Neuron (in vitro differentiated cells): ENCODE measurements at regions not wholly inside any gene's neighbourhood (a gene's known extent, or its start where the extent isn't known, plus 50 kb on each side); places are given as distances from the start of the nearest gene placed in this dataset.

Experiments
- H2AFZ ChIP-seq: one replicate; pipeline ENCODE4 v1.6.1; 2013; ENCODE audit warnings: low read depth, mild to moderate bottlenecking, inconsistent platforms, low read length, moderate library complexity
- H3K27me3 ChIP-seq: one replicate; pipeline ENCODE4 v1.6.1; 2013; ENCODE audit warnings: low read length; ENCODE audit not compliant: insufficient read depth
- H3K36me3 ChIP-seq: one replicate; pipeline ENCODE4 v1.6.1; 2013; ENCODE audit warnings: low read length; ENCODE audit not compliant: insufficient read depth
- H3K4me1 ChIP-seq: one replicate; pipeline ENCODE4 v1.6.1; 2013; ENCODE audit warnings: low read length; ENCODE audit not compliant: insufficient read depth
- H3K4me3 ChIP-seq: 2 replicates; pipeline ENCODE4 v1.5.1; 2013; ENCODE audit warnings: mild to moderate bottlenecking, low read length, moderate library complexity
- H3K9me3 ChIP-seq: one replicate; pipeline ENCODE4 v1.6.1; 2013; ENCODE audit warnings: low read length

DNA sequence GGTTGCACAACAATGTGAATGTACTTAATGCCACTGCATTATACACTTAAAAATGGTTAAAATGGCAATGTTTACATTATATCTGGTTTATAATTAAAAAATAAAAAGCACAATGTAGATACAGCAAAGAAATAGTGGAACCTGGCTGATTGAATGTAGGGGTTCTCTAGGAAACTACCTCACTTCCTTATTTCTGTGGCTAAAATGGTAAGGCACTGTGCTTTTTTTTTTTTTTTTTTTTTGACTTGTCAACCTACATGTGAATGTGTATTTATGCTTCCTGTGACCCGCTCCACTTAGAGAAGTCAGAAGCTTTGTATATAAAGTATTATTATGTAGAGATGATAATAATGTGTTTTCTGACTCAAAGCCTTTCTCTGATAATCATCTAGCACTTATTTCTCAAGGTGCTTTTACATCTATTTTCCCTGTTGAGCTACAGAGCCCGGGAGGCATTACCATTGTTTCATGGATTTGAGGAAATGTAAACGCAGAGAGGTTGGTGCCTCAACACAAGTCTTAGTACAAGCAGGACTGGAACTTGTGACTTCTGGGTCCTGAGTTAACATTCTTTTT is 55.0 kb downstream of the SOX4 start:
- H3K9me3 ChIP-seq, result peaks cover 2% of the 10 kb centered on the region
- no peaks in the 10 kb centered on the region for H3K27me3 ChIP-seq
- no peak overlapping the region for H3K4me3 ChIP-seq
- H3K36me3 ChIP-seq, result no peaks in the 10 kb centered on the region
- H2AFZ ChIP-seq, result no peak overlapping the region
- H3K4me1 ChIP-seq, result peaks cover 3% of the 10 kb centered on the region

- H3K9me3 ChIP-seq, result peaks cover 2% of the 10 kb centered on the region
- H2AFZ ChIP-seq, result no peak overlapping the region
- H3K4me3 ChIP-seq, result no peak overlapping the region
Measured at GRCh38 chr6:21653323-21653722, 59.8 kb downstream of the SOX4 start.

DNA sequence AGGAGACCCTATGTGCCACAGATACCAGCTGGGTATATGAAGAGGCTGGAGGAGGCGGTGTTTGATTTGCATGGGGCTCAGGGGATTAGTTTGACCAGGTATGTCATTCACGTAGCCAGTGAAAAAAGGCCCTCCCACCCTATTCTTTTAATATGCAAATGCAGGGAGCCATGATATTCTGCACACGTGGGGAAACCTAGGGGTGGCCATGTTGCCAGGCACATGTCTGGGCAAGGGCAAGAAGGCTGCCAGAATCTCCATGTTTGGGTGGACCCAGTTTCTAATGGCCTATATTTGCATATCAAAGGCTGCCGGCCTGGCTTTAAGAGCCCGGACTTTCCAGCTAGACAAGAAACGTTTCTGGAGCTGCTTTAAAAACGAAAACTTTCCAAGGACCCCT is 60.4 kb downstream of the SOX4 start:
- H3K36me3 ChIP-seq, result no peaks in the 10 kb centered on the region
- H3K27me3 ChIP-seq, result no peaks in the 10 kb centered on the region
- H3K4me1 ChIP-seq, result peaks cover 3% of the 10 kb centered on the region
- H3K9me3 ChIP-seq, result peaks cover 2% of the 10 kb centered on the region
- H2AFZ ChIP-seq, result no peak overlapping the region
- no peak overlapping the region for H3K4me3 ChIP-seq

More at GRCh38 chr6:21653323-21653722, 59.8 kb downstream of the SOX4 start:
- Histone ChIP-seq H3K36me3 (no peaks in the 10 kb centered on the region), H3K4me1 (peaks cover 3% of the 10 kb centered on the region), H3K27me3 (no peaks in the 10 kb centered on the region)

DNA sequence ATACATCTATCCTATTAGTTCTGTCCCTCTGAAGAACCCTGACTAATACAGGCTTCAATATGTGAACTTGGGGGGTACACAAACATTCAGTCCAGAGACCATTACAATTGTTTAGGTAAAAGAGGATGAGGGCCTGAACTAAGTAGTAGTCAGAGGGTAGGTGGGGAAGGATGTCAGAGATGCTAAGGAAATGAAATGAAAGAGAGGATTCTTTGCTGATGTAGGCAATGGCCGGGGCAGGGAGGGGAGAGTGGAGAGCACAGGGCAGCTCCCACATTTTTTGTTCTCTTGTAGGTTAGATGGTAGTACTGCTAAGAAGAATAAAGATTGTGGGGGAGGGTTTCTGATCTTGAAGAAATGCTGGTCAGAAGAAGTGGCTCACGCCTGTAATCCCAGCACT is 60.8 kb downstream of the SOX4 start:
- H3K9me3 ChIP-seq, result peaks cover 2% of the 10 kb centered on the region
- no peaks in the 10 kb centered on the region for H3K27me3 ChIP-seq
- H3K4me3 ChIP-seq, result no peak overlapping the region
- H2AFZ ChIP-seq, result no peak overlapping the region
- no peaks in the 10 kb centered on the region for H3K36me3 ChIP-seq
- H3K4me1 ChIP-seq, result peaks cover 3% of the 10 kb centered on the region

DNA sequence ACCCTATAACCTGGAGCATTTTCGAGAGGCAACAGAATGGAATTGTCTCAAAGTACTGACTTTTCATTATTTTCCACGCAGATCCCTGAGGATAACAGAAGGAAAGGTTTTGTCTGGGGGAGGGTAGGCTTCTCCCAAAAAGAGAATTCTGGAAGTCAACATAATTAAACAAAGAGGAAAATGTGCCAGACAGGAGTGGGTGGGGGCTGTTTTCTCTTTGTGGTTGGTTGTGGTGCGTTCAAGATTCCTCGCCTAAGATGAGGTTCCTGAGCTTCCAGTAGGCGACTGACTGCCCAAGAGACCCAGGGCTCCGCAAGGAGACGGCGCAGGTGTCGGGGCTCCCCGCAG is 70.4 kb downstream of the SOX4 start:
- no peak overlapping the region for H2AFZ ChIP-seq
- H3K36me3 ChIP-seq, result peaks cover 5% of the 10 kb centered on the region
- peak overlapping the region; percentile 98 for H3K4me3 ChIP-seq
- H3K27me3 ChIP-seq, result no peaks in the 10 kb centered on the region
- H3K4me1 ChIP-seq, result peaks cover 9% of the 10 kb centered on the region
- H3K9me3 ChIP-seq, result peaks cover 3% of the 10 kb centered on the region

GRCh38 chr6:21664314-21665109 is 71.0 kb downstream of the SOX4 start:
- H3K4me3 ChIP-seq, result peak overlapping the region; percentile 98
- H3K27me3 ChIP-seq, result no peaks in the 10 kb centered on the region
- H3K36me3 ChIP-seq, result peaks cover 9% of the 10 kb centered on the region
- no peak overlapping the region for H2AFZ ChIP-seq
- H3K4me1 ChIP-seq, result peaks cover 14% of the 10 kb centered on the region
- H3K9me3 ChIP-seq, result peaks cover 3% of the 10 kb centered on the region

GRCh38 chr6:21665110-21665391 is 71.5 kb downstream of the SOX4 start:
- Histone ChIP-seq H3K27me3 (no peaks in the 10 kb centered on the region), H3K36me3 (peaks cover 9% of the 10 kb centered on the region)

DNA sequence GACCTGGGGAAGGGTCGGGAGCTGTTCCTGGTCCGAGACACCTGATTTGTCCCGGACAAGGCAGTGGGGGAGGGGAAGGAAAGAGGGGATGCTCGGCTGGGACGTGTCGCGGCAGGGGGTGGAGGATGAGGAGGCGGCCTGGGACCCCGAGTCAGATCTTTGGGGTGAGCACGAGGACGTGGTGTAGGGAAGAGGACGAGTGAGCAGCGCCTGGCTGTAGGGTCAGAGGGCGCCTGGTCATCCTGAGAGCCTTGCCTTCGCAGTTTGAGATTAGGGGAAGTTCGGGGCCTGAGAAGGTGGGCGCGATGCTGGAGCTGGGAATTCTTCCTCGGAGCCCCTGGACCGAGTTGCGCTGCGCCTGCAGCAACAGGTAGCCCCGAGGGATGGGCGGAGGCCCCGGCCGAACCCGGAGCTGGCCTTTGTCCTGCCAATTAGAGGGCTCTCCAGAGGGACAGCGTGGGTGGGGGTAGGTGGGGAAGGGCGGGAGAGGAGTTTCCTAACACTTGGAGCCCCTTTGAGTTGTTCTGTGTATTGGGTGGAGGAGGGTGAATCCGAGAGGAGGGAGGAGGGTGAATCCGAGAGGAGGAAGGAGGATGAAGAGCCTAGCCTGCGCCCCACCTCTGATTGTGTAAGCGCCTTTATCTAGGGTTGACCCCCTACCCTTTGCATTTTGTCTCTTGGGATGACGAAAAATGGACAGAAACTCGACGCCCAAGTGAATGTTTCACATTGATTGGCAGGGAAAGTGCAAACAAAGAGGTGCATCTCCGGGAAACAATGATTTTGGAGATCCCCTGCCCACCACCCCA is 72.0 kb downstream of the SOX4 start:
- peak overlapping the region; percentile 98 for H3K4me3 ChIP-seq

More at GRCh38 chr6:21665110-21665391, 71.5 kb downstream of the SOX4 start:
- H3K4me3 ChIP-seq, result peak overlapping the region; percentile 98
- H3K4me1 ChIP-seq, result peaks cover 16% of the 10 kb centered on the region
- peaks cover 3% of the 10 kb centered on the region for H3K9me3 ChIP-seq
- H2AFZ ChIP-seq, result no peak overlapping the region

DNA sequence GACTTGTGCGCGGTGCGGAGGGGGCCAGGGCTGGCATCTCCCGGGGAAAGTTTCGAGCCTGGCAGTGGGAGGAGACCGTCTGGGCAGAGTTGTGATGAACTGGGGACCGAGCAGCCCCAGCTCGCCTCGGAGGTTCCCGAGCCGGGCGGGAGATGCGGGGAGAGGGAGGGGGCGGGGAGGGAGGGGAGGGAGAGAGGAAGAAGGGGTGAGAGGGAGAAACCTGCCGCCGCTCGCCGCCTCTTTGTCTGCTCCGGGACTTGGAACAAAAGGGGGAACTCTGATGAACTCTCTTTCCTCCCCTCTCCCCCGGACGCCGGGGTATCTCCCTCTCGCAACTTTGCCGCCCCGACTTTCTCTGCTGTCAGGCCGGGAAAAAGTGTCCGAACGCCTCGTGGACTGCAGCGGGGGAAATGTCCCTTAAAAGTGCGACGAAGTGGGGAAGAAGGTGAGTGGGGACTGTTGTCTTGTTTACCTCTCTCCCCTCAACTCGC is 72.7 kb downstream of the SOX4 start:
- peaks cover 16% of the 10 kb centered on the region for H3K36me3 ChIP-seq
- H3K4me1 ChIP-seq, result peaks cover 20% of the 10 kb centered on the region
- H3K27me3 ChIP-seq, result no peaks in the 10 kb centered on the region

More for the DNA sequence above, 72.0 kb downstream of the SOX4 start:
- peaks cover 16% of the 10 kb centered on the region for H3K4me1 ChIP-seq
- H3K9me3 ChIP-seq, result peaks cover 3% of the 10 kb centered on the region
- H2AFZ ChIP-seq, result peak overlapping the region; percentile 74
- no peaks in the 10 kb centered on the region for H3K27me3 ChIP-seq
- peaks cover 15% of the 10 kb centered on the region for H3K36me3 ChIP-seq

GRCh38 chr6:21666853-21667681 is 73.5 kb downstream of the SOX4 start:
- Histone ChIP-seq H3K9me3 (peaks cover 3% of the 10 kb centered on the region), H2AFZ (peak overlapping the region; percentile 49), H3K27me3 (no peaks in the 10 kb centered on the region), H3K36me3 (peaks cover 16% of the 10 kb centered on the region), H3K4me3 (peak overlapping the region; percentile 98), H3K4me1 (peaks cover 20% of the 10 kb centered on the region)

More for the DNA sequence above, 72.7 kb downstream of the SOX4 start:
- Histone ChIP-seq H2AFZ (peak overlapping the region; percentile 74), H3K9me3 (peaks cover 3% of the 10 kb centered on the region), H3K4me3 (peak overlapping the region; percentile 98)

DNA sequence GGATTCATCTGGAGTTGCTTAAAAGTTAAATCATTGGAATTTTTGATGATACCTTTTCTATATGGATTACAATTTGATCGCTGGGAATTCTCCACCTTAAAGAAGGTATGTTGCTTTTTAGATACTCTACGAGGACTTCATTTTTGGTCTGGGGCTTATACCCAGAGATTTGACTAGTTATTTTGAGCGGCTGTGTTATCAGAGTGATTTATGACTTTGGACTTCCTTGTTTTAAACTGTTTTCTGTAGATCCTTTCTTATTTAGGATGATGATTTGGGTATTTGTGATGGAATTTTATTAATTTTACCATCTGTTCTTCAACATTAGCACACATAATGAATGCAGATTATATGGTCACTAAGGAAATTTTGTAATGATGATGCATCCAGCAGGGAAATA is 75.2 kb downstream of the SOX4 start:
- Histone ChIP-seq H3K9me3 (peaks cover 9% of the 10 kb centered on the region), H3K27me3 (no peaks in the 10 kb centered on the region), H3K36me3 (peaks cover 24% of the 10 kb centered on the region), H2AFZ (no peak overlapping the region), H3K4me1 (peaks cover 20% of the 10 kb centered on the region), H3K4me3 (peak overlapping the region; percentile 98)

GRCh38 chr6:21676769-21677168 is 83.2 kb downstream of the SOX4 start:
- peaks cover 37% of the 10 kb centered on the region for H3K36me3 ChIP-seq
- no peaks in the 10 kb centered on the region for H3K4me1 ChIP-seq
- no peak overlapping the region for H2AFZ ChIP-seq
- H3K4me3 ChIP-seq, result no peak overlapping the region
- H3K9me3 ChIP-seq, result peaks cover 23% of the 10 kb centered on the region
- H3K27me3 ChIP-seq, result no peaks in the 10 kb centered on the region
